ENCODE measurements at regions not wholly inside any gene's neighbourhood (a gene's known extent, or its start where the extent isn't known, plus 50 kb on each side); places are given as distances from the start of the nearest gene placed in this dataset.

DNA sequence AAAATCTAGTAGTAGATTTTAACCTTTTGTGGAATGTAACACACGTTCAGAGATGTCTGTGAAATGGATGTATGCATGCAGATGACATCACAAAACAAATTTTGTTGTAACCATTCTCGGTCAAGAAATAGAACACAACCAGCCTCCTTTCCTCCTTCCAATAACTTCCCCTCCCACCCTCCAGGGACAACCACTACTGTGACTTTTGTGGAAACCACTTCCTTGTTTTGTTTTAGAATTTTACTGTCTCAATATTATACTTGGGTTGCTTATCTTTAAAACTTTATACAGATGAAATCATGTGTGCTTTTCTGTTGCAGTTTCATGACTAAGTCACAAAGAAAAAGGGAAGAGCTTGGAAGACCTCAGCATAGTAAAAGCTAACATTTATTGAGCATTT is 189.4 kb upstream of the NCAM1 start:
- no peak overlapping the region for H3K4me3 Mint-ChIP-seq
- ChIA-PET CTCF (no interaction called here), POLR2A (no interaction called here)
- DNase-seq (ENCODE audit: low spot score) (no peak), ATAC-seq (no peak)
- no peak for TF ChIP-seq SP1 (CRISPR knock-in tag; conservative IDR thresholded peaks at IDR 0.05)
- no peak for TF ChIP-seq FOXK1 (CRISPR knock-in tag; IDR thresholded peaks at IDR 0.05)
- no peak for TF ChIP-seq RELA (CRISPR knock-in tag; IDR thresholded peaks at IDR 0.05; ENCODE audit: borderline replicate concordance)
- TF ChIP-seq SMAD3 (CRISPR knock-in tag; IDR thresholded peaks at IDR 0.05; ENCODE audit: borderline replicate concordance): no peak
- no peak for TF ChIP-seq EMX1 (CRISPR knock-in tag; IDR thresholded peaks at IDR 0.05)
- TF ChIP-seq GRHL2 (CRISPR knock-in tag; IDR thresholded peaks at IDR 0.05; ENCODE audit: insufficient replicate concordance, severe bottlenecking): no peak
- no peak for TF ChIP-seq ELF4 (CRISPR knock-in tag; IDR thresholded peaks at IDR 0.05; ENCODE audit: low read depth)
- no peak for TF ChIP-seq KAT7 (CRISPR knock-in tag; IDR thresholded peaks at IDR 0.05; ENCODE audit: borderline replicate concordance)
- TF ChIP-seq CBFB (CRISPR knock-in tag; IDR thresholded peaks at IDR 0.05; ENCODE audit: low read depth): no peak
- TF ChIP-seq CTCF (IDR thresholded peaks at IDR 0.05): no peak
- no peak for TF ChIP-seq ZNF396 (CRISPR knock-in tag; IDR thresholded peaks at IDR 0.05; ENCODE audit: borderline replicate concordance)
- TF ChIP-seq ARID4B (CRISPR knock-in tag; IDR thresholded peaks at IDR 0.05; ENCODE audit: borderline replicate concordance): no peak
- peaks cover 5% of the 10 kb centered on the region for H3K9me3 Mint-ChIP-seq
- no peaks in the 10 kb centered on the region for H3K4me1 Mint-ChIP-seq
- H3K36me3 Mint-ChIP-seq: no peaks in the 10 kb centered on the region
- no peak overlapping the region for H3K27ac Mint-ChIP-seq
- no peaks in the 10 kb centered on the region for H3K27me3 Mint-ChIP-seq (ENCODE audit: low read depth)

GRCh38 chr11:112773264-112773663 is 188.0 kb upstream of the NCAM1 start:
- CTCF ChIA-PET: interaction anchor here (0.7 kb wide), 1 partner anchor 11 kb away, joined by 3 read pairs; no protein-coding TSS in a partner anchor
- ATAC-seq (no peak), DNase-seq (ENCODE audit: low spot score) (no peak)
- Mint-ChIP-seq H3K4me1 (peaks cover 2% of the 10 kb centered on the region), H3K27me3 (ENCODE audit: low read depth) (no peaks in the 10 kb centered on the region), H3K4me3 (no peak overlapping the region), H3K9me3 (peaks cover 5% of the 10 kb centered on the region), H3K36me3 (no peaks in the 10 kb centered on the region), H3K27ac (no peak overlapping the region)
- POLR2A ChIA-PET: no interaction called here
- TF ChIP-seq RELA (CRISPR knock-in tag; IDR thresholded peaks at IDR 0.05; ENCODE audit: borderline replicate concordance) (no peak), ZNF121 (CRISPR knock-in tag; IDR thresholded peaks at IDR 0.05) (no peak), CBFB (CRISPR knock-in tag; IDR thresholded peaks at IDR 0.05; ENCODE audit: low read depth) (no peak), TCF7 (CRISPR knock-in tag; IDR thresholded peaks at IDR 0.05; ENCODE audit: low read depth) (no peak), EMX1 (CRISPR knock-in tag; IDR thresholded peaks at IDR 0.05) (no peak), CTCF (IDR thresholded peaks at IDR 0.05) (no peak), FOXK1 (CRISPR knock-in tag; IDR thresholded peaks at IDR 0.05) (no peak), CREB1 (CRISPR knock-in tag; IDR thresholded peaks at IDR 0.05) (no peak), ZNF512 (CRISPR knock-in tag; IDR thresholded peaks at IDR 0.05; ENCODE audit: borderline replicate concordance) (no peak), MYBL2 (CRISPR knock-in tag; IDR thresholded peaks at IDR 0.05) (no peak), TEAD1 (CRISPR knock-in tag; IDR thresholded peaks at IDR 0.05) (no peak), JAZF1 (CRISPR knock-in tag; IDR thresholded peaks at IDR 0.05) (no peak)
- TF ChIP-seq, protein P1, sequence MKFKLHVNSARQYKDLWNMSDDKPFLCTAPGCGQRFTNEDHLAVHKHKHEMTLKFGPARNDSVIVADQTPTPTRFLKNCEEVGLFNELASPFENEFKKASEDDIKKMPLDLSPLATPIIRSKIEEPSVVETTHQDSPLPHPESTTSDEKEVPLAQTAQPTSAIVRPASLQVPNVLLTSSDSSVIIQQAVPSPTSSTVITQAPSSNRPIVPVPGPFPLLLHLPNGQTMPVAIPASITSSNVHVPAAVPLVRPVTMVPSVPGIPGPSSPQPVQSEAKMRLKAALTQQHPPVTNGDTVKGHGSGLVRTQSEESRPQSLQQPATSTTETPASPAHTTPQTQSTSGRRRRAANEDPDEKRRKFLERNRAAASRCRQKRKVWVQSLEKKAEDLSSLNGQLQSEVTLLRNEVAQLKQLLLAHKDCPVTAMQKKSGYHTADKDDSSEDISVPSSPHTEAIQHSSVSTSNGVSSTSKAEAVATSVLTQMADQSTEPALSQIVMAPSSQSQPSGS (CRISPR knock-in tag; IDR thresholded peaks at IDR 0.05; ENCODE audit: borderline replicate concordance, low read depth): no peak
- TF ChIP-seq, protein P2, sequence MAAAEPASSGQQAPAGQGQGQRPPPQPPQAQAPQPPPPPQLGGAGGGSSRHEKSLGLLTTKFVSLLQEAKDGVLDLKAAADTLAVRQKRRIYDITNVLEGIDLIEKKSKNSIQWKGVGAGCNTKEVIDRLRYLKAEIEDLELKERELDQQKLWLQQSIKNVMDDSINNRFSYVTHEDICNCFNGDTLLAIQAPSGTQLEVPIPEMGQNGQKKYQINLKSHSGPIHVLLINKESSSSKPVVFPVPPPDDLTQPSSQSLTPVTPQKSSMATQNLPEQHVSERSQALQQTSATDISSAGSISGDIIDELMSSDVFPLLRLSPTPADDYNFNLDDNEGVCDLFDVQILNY (CRISPR knock-in tag; IDR thresholded peaks at IDR 0.05): no peak
- TF ChIP-seq, protein P3, sequence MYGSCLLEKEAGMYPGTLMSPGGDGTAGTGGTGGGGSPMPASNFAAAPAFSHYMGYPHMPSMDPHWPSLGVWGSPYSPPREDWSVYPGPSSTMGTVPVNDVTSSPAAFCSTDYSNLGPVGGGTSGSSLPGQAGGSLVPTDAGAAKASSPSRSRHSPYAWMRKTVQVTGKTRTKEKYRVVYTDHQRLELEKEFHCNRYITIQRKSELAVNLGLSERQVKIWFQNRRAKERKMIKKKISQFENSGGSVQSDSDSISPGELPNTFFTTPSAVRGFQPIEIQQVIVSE (CRISPR knock-in tag; IDR thresholded peaks at IDR 0.05; ENCODE audit: borderline replicate concordance): no peak

Data from WTC11 (cell line).